ENCODE measurements at regions not wholly inside any gene's neighbourhood (a gene's known extent, or its start where the extent isn't known, plus 50 kb on each side); places are given as distances from the start of the nearest gene placed in this dataset.

GRCh38 chr4:53764761-53765490, 173.6 kb upstream of the LNX1 start:
- no peaks in the 10 kb centered on the region for H3K27me3 ChIP-seq (ENCODE audit: insufficient read depth, low read length)
- H3K4me3 ChIP-seq (ENCODE audit: low read length), result no peak overlapping the region
- H3K4me1 ChIP-seq (ENCODE audit: insufficient read depth, low read length), result no peaks in the 10 kb centered on the region
- H3K9me3 ChIP-seq (ENCODE audit: low read depth, low read length), result no peaks in the 10 kb centered on the region

GRCh38 chr4:53763813-53764597, 172.7 kb upstream of the LNX1 start:
- Histone ChIP-seq H3K27me3 (ENCODE audit: insufficient read depth, low read length) (no peaks in the 10 kb centered on the region), H3K4me3 (ENCODE audit: low read length) (no peak overlapping the region), H3K9me3 (ENCODE audit: low read depth, low read length) (no peaks in the 10 kb centered on the region), H3K4me1 (ENCODE audit: insufficient read depth, low read length) (no peaks in the 10 kb centered on the region)

- Histone ChIP-seq H3K4me1 (ENCODE audit: insufficient read depth, low read length) (no peaks in the 10 kb centered on the region), H3K4me3 (ENCODE audit: low read length) (no peak overlapping the region), H3K9me3 (ENCODE audit: low read depth, low read length) (peaks cover 9% of the 10 kb centered on the region), H3K27me3 (ENCODE audit: insufficient read depth, low read length) (no peaks in the 10 kb centered on the region)
Observed at GRCh38 chr4:53755656-53756055, 164.4 kb upstream of the LNX1 start.

- H3K4me3 ChIP-seq (ENCODE audit: low read length), result no peak overlapping the region
- no peaks in the 10 kb centered on the region for H3K27me3 ChIP-seq (ENCODE audit: insufficient read depth, low read length)
- peaks cover 9% of the 10 kb centered on the region for H3K9me3 ChIP-seq (ENCODE audit: low read depth, low read length)
- peaks cover 17% of the 10 kb centered on the region for H3K4me1 ChIP-seq (ENCODE audit: insufficient read depth, low read length)
Observed at GRCh38 chr4:53752124-53752523, 160.8 kb upstream of the LNX1 start.

GRCh38 chr4:53748328-53748772, 157.1 kb upstream of the LNX1 start:
- no peaks in the 10 kb centered on the region for H3K9me3 ChIP-seq (ENCODE audit: low read depth, low read length)
- H3K27me3 ChIP-seq (ENCODE audit: insufficient read depth, low read length), result no peaks in the 10 kb centered on the region
- no peak overlapping the region for H3K4me3 ChIP-seq (ENCODE audit: low read length)
- H3K4me1 ChIP-seq (ENCODE audit: insufficient read depth, low read length), result peaks cover 17% of the 10 kb centered on the region

GRCh38 chr4:53747401-53747800, 156.1 kb upstream of the LNX1 start:
- H3K9me3 ChIP-seq (ENCODE audit: low read depth, low read length), result no peaks in the 10 kb centered on the region
- no peak overlapping the region for H3K4me3 ChIP-seq (ENCODE audit: low read length)
- H3K4me1 ChIP-seq (ENCODE audit: insufficient read depth, low read length), result peaks cover 17% of the 10 kb centered on the region
- no peaks in the 10 kb centered on the region for H3K27me3 ChIP-seq (ENCODE audit: insufficient read depth, low read length)

GRCh38 chr4:53744446-53745160, 153.3 kb upstream of the LNX1 start:
- peaks cover 17% of the 10 kb centered on the region for H3K4me1 ChIP-seq (ENCODE audit: insufficient read depth, low read length)
- no peaks in the 10 kb centered on the region for H3K27me3 ChIP-seq (ENCODE audit: insufficient read depth, low read length)
- no peaks in the 10 kb centered on the region for H3K9me3 ChIP-seq (ENCODE audit: low read depth, low read length)
- no peak overlapping the region for H3K4me3 ChIP-seq (ENCODE audit: low read length)

GRCh38 chr4:53734584-53735353, 143.5 kb upstream of the LNX1 start:
- Histone ChIP-seq H3K4me1 (ENCODE audit: insufficient read depth, low read length) (peaks cover 24% of the 10 kb centered on the region), H3K27me3 (ENCODE audit: insufficient read depth, low read length) (no peaks in the 10 kb centered on the region), H3K9me3 (ENCODE audit: low read depth, low read length) (no peaks in the 10 kb centered on the region), H3K4me3 (ENCODE audit: low read length) (no peak overlapping the region)

- no peaks in the 10 kb centered on the region for H3K27me3 ChIP-seq (ENCODE audit: insufficient read depth, low read length)
- H3K4me3 ChIP-seq (ENCODE audit: low read length), result no peak overlapping the region
- H3K9me3 ChIP-seq (ENCODE audit: low read depth, low read length), result no peaks in the 10 kb centered on the region
- H3K4me1 ChIP-seq (ENCODE audit: insufficient read depth, low read length), result peaks cover 24% of the 10 kb centered on the region
Observed at GRCh38 chr4:53734182-53734581, 142.9 kb upstream of the LNX1 start.

- Histone ChIP-seq H3K4me3 (ENCODE audit: low read length) (no peak overlapping the region), H3K27me3 (ENCODE audit: insufficient read depth, low read length) (no peaks in the 10 kb centered on the region), H3K4me1 (ENCODE audit: insufficient read depth, low read length) (peaks cover 24% of the 10 kb centered on the region), H3K9me3 (ENCODE audit: low read depth, low read length) (no peaks in the 10 kb centered on the region)
Observed at GRCh38 chr4:53732661-53733060, 141.4 kb upstream of the LNX1 start.

- Histone ChIP-seq H3K27me3 (ENCODE audit: insufficient read depth, low read length) (no peaks in the 10 kb centered on the region), H3K9me3 (ENCODE audit: low read depth, low read length) (no peaks in the 10 kb centered on the region), H3K4me3 (ENCODE audit: low read length) (no peak overlapping the region), H3K4me1 (ENCODE audit: insufficient read depth, low read length) (peaks cover 15% of the 10 kb centered on the region)
Observed at GRCh38 chr4:53730031-53730805, 138.9 kb upstream of the LNX1 start.

GRCh38 chr4:53722110-53722509, 130.8 kb upstream of the LNX1 start:
- H3K4me1 ChIP-seq (ENCODE audit: insufficient read depth, low read length), result peaks cover 4% of the 10 kb centered on the region
- H3K27me3 ChIP-seq (ENCODE audit: insufficient read depth, low read length), result peaks cover 4% of the 10 kb centered on the region
- H3K4me3 ChIP-seq (ENCODE audit: low read length), result no peak overlapping the region
- H3K9me3 ChIP-seq (ENCODE audit: low read depth, low read length), result no peaks in the 10 kb centered on the region

- H3K27me3 ChIP-seq (ENCODE audit: insufficient read depth, low read length), result peaks cover 4% of the 10 kb centered on the region
- H3K9me3 ChIP-seq (ENCODE audit: low read depth, low read length), result no peaks in the 10 kb centered on the region
- peaks cover 4% of the 10 kb centered on the region for H3K4me1 ChIP-seq (ENCODE audit: insufficient read depth, low read length)
- no peak overlapping the region for H3K4me3 ChIP-seq (ENCODE audit: low read length)
Observed at GRCh38 chr4:53721263-53721662, 130.0 kb upstream of the LNX1 start.

GRCh38 chr4:53720776-53721175, 129.5 kb upstream of the LNX1 start:
- peaks cover 4% of the 10 kb centered on the region for H3K27me3 ChIP-seq (ENCODE audit: insufficient read depth, low read length)
- no peak overlapping the region for H3K4me3 ChIP-seq (ENCODE audit: low read length)
- H3K4me1 ChIP-seq (ENCODE audit: insufficient read depth, low read length), result peaks cover 4% of the 10 kb centered on the region
- no peaks in the 10 kb centered on the region for H3K9me3 ChIP-seq (ENCODE audit: low read depth, low read length)
